HG03039 (cell line): ENCODE measurements at regions not wholly inside any gene's neighbourhood (a gene's known extent, or its start where the extent isn't known, plus 50 kb on each side); places are given as distances from the start of the nearest gene placed in this dataset.
"Not testable (repeated sequence)": the region's sequence is repeated elsewhere in the genome, so short reads cannot be mapped to it uniquely, and the experiment has no call there.

Experiments used
- ATAC-seq: cut with Tn5 transposase; IDR thresholded peaks from one replicate; pipeline ENCODE4 v1.9.1; 2021; ENCODE audit warnings: mild to moderate bottlenecking, moderate library complexity; ENCODE audit not compliant: unreplicated experiment

DNA sequence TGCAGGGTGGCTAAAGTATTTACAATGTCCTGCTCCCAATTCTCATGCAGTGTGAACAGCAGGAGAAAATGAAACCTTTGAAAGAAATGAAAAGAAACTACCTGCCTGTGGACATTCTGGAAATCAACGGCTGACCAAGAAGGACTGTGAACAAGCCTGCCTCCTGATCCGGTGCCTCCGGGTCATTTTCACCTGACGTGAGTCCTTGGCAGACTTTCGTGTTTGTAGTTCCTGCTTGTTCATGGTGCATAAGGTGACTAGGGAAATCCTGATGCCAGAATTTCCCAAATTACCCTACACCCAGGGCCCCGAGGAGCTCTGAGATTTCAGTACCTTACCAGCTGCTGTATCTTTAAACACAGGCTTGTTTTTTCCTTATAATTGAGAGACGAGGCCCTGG, 317.5 kb downstream of the TLE1 start:
- no peak for ATAC-seq

DNA sequence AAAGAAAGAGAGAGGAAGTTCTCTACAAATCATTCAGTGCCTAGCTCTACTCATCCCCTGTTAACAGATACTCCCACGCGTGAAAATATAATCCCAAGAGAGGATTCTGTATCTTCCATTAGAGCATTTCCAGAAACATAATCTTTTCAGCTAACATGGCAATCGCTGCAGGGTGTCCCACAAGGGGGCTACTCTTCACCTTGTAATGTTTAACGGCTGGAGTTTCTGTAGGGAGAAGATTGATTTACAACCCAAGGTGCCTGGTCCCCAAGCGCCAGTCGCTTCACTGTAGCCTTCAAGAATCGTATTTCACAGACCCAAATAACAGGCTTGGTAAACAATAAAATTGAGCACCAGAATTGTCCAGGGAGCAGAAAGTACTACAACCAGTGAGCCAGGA, 318.7 kb downstream of the TLE1 start:
- no peak for ATAC-seq

DNA sequence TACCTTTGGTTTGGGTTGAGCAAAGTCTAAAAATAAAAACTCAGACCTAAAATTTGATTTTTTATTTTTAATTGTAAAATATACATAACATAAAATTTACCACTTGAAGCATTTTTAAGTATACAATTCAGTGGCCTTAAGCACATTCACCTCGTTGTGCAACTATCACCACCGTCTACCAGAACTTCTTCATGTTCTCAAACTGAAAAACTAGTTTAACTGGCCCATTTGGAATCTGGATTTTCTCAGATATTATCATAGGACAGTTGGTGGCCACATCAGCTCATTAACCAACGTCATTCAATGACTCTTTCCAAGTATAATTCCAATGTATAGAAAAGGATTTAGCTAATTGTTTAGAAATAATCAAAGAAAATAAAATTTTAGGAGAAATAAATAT, 319.3 kb downstream of the TLE1 start:
- ATAC-seq, result no peak

DNA sequence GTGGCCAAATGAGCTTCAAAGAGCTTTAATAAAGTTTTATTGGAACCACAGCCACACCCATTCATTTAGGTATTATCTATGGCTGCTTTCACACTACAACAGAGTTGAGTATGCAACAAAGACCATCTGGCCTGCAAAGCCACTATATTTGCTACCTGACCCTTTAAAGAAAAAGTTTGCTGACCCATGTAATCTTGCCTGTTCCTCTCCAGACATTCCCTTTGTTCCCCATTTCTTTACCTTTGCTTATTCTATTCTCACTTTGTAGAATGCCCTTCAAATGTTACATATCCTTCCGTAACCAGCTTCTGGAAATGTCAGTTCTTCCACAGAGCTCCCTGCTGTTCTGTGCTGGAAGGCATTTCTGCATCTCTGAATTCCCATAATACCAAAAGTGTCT, 320.2 kb downstream of the TLE1 start:
- no peak for ATAC-seq

DNA sequence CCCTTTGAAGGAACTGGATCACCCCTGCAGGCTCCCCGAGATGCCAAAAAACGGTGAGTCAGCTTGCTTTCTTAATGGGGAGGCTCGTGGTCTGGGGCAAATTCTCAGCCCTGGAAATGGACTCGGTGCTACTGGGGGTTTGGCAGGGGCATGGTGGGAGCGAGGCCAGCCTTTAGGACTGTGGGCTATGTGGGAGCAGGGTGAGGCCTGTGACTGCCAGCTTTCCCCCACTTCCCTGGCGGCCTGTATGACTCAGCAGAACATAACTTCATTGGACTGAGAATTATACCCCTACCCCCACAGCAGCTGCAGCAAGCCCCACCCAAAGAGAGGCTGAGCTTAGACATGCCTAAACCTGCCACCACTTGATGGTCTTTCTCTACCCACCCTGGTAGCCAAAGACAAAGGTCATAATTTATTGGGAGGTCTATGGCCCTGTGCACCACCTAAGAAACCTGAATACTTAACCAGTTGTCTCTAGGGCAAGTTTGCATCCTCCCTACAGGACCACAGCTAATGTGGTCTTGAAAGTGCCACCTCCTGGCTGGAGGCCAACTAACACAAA, 325.3 kb downstream of the TLE1 start:
- no peak for ATAC-seq

DNA sequence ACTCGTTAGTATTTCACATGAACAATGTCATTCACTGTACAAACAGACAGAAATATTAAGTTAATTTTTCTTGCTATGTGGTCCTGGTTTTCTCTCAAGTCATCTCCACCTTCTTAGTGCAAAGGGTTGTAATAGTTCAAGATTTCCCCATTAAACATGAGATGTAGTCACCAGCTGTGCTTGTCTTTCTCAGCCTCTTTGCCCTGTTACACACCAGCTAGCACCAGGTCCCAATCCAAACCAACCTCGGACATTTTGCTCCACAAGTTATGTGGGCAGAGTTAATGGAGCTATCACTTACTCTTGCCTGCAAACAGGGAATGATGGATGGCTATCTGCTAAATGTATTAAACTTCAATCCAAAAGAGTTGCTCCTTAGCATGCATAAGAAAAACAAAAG, 328.1 kb downstream of the TLE1 start:
- no peak for ATAC-seq

DNA sequence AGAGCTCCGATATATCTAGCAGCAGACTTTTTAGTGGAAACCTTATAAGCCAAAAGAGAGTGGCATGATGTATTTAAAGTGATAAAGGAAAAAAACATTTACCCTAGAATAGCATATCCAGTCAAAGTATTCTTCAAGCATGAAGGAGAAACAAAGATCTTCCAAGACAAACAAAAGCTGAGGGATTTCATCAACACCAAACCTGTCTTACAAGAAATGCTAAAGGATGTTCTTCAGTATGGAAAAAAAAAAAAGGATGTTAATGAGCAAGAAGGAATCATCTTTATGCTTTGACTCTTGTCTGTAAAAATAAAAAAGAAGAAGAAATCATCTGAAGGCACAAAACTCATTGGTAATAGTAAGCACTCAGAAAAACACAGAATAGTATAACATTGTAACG, 338.2 kb downstream of the TLE1 start:
- no peak for ATAC-seq

DNA sequence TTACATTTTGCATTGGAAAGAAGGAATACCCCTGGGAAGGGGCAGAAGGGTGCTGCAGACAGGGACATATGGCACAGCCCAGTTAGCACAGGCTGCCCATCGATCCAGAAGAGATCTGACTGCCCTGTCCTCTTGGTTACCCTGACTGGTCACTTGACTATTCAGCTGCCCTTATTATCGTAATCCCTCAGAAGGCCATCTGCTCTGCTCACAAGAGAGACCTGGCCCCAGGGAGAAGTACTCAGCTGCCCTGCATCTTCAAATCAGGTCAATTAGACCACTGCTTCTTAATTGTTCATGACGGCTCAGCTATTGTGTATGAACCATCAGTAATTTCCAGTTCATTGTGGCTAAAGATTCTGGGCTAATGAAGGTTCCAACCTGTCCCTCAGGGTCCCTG, 345.0 kb downstream of the TLE1 start:
- no peak for ATAC-seq

DNA sequence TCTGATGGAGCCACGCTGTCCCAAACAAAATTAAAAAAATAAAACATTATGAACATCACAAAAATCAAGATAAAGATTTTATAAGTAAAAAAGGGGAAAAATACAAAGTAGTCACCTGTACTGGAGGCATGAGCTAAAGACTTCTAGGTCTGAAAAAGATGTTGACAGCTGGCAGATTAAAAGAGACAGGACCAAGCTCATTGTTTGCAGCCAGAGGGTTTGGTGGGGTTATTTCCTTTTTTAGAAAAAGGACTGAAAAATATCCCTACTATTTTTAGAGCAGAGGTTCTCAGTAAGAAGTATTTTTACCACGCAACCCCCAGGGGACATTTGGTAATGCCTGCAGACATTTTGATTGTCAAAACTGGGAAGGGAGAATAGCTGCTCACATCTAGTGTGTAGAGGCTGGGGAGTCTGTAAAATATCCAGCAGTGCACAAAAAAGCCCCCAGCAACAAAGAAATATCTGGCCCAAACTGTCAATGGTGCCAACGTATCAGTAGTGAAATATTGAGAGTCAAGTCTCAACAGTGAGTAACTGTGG, 353.4 kb downstream of the TLE1 start:
- ATAC-seq, result no peak

DNA sequence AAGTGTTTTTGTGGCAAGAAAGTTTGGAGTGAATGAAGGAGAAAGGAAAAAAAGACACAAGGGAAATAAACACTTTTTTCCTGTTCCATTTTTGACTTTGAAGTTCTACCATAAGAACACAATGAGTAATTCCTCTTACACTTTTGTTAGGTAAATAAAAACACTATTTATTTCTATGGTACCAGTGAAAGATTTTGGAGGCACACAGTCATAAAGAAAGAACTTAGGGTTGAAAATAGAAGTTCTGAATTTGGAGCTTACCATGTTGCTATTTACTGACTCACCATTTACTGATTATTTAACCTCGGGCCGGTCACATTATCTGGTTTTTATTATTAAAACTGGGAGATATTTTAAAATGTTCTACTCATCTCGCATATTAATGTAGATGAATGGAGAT, 367.8 kb downstream of the TLE1 start:
- no peak for ATAC-seq

DNA sequence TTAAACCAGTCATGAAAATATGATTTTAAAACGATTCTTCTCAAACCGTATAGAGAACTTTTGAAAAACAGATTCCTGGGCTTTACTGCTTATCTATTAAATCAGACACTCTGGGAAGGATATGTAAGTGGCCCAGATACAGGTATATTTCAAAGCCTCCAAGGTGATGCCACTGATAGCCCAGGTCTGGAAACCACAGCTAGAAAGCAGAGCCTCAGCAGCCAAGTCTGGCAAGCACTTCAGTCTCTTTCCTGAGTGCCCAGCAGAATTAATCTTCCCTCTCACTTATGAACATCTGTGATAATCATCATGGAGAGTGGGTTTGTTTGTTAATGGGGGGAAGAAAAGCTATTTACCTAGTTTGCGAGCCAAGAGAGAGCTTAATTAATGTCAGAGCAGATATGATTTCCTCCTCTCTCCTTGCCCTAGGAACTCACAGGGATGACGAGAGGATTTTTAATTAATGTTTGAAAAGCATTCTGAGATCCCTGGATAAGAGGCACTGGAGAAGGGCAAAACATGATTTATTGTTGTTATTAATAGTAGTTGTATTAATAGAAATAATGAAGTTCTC, 368.4 kb downstream of the TLE1 start:
- ATAC-seq, result no peak

DNA sequence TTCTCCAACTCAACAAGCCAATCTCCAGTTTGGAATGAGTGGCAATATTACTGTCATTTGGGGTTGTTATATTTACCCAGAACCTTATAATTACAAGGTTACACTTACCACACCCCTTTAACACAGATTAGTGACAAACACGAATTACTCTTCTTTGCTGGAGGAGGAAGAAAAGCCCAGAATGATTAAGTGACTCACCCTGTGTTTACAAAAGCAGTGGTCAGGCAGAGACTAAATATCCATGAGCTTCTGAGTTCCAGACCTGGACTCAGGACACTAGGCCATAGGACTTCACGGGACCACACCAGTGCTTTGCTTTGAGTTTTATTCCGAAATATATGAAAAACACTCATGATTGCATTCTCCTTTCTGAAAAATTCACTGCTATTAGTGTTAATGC, 370.8 kb downstream of the TLE1 start:
- ATAC-seq, result no peak

DNA sequence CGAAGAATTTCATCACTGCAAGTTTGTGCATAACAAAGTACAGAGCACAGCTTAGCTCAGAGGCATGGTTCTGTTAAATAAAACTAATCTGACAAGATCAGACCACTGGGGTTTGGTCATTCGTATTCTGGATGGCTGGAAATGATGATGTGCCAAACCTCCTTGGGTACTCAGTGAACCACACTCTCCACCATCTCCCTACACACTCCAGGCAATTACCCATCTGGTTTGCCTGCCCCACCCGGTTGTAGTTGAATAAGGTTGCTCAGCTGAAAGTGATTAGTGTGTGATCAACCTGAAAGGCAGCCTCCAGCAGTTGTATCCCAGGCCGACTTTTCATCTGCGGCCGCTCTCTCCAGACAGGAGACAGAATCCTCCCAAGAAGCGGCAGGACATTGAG, 371.4 kb downstream of the TLE1 start:
- no peak for ATAC-seq

DNA sequence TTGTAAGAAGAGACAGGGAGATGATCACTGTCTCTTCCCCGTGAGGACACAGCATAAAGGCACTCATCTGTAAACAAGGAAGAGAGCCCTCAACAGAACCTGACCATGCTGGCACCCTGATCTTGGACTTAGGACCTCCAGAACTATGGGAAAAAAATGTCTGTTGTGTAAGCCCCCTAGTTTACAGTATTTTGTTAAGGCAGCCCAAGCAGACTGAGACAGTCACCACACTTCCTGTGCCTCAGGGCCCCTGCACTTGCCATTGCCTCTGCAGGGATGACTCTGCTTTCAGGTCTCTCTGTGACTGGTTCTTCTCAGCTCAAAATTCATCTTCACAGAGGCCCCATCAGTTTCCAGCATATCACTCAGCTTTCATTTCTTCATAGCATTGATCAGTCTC, 372.1 kb downstream of the TLE1 start:
- no peak for ATAC-seq

DNA sequence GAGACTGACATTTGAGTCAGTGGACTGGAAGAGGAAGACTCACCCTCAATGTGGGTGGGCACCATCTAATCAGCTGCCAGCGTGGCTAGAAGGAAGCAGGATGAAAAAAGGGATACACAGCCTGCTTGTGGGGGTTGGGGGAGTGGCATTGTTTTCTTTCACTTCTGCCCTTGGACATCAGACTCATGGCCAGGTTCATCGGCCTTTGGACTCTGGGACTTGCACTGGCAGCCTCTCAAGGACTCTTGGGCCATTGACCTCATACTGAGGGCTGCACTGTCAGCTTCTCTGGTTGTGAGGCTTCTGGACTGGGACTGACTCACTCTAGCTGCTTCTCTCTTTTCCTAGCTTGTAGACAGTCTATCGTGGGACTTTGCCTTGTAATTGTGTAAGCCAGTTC, 374.9 kb downstream of the TLE1 start:
- ATAC-seq, result no peak

DNA sequence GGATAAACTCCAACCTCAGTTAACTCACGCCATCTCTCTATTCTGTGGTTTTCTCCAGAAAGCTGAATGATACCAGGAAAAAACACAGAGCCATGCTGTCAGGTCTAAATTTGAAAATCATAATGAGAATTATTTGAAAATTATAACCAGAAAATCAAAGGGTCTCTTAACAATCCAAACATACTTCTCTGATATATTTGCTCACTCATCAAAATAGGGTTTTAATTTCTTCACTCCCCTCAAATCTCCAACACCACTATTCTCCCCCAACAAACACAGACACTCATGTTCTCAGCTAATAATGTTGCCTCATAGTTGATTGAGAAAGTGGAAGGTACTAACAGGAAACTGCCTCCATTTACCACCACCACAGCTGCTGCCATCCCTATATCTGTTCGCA, 375.5 kb downstream of the TLE1 start:
- ATAC-seq, result no peak

DNA sequence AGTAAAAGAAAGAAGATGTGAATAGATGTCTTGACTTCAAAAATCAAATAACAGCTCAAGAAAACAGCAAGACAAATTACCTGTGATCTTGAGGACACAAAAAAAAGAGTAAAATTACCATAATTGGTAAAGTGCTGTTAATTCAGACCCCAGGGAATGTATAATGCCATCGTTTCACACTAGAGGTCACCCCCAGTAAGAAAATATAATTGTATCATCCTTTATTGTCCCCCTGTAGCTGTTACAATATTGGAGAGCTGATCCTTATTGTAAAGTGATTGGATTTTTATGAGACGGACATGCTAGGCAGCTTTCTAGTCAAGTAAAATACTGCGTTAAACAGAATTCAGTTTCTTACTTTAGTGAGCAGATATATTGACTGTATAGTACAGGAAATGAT, 377.0 kb downstream of the TLE1 start:
- ATAC-seq, result no peak

DNA sequence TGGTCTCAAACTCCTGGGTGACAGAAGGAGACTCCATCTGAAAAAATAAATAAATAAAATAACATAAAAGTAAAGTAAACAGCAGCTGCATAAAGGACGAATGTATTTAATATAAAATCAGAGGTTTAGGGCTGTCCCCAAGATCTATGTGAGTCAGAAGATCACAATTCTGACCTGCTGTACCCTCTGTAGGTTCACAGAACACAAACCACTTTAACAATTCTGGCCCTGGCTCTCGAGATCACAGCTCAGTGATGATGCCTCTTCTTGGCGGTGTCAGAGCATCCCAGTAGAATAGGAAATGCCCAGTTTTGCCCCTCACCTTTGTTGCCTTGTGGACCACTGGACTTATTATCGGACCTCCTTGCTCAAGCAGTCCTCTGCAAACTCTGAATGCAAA, 380.9 kb downstream of the TLE1 start:
- no peak for ATAC-seq

DNA sequence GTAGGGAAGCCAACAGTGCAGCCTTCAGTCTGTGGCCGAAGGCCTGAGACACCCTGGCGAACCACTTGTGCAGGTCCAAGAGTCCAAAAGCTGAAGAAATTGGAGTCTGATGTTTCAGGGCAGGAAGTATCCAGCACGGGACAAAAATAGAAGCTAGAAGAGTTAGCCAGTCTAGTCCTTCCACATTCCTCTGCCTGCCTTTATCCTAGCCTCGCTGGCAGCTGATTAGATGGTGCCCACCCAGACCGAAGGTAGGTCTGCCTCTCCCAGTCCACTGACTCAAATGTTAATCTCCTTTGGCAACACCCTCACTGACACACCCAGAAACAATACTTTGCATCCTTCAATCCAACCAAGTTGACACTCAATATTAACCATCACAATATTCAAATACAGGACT, 381.6 kb downstream of the TLE1 start:
- ATAC-seq, result not testable (repeated sequence)

DNA sequence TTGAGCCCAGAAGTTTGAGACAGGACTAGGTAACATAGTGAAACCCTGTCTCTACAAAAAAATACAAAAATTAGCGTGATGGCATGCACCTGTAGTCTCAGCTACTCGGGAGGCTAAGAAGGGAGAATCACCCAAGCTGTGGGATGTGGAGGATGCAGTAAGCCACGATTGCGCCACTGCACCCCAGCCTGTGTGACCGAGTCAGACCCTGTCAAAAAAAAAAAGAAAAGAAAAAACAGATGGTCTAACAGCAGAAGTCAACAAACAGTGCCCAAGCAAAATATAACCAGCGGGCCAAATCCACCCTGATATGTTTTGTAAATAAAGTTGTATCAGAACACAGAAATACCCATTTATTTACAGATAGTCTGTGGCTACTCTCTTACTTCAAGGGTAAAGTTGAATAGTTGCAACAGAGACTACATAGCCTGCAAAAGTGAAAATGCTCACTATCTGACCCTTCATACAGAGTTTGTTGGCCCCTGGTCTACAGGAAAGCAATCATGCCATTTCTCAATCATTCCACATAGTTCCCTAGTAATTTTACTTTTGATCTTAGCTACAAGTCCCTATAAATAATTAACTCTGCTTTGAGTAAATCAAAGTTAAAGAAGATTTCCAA, 383.7 kb downstream of the TLE1 start:
- ATAC-seq, result no peak

DNA sequence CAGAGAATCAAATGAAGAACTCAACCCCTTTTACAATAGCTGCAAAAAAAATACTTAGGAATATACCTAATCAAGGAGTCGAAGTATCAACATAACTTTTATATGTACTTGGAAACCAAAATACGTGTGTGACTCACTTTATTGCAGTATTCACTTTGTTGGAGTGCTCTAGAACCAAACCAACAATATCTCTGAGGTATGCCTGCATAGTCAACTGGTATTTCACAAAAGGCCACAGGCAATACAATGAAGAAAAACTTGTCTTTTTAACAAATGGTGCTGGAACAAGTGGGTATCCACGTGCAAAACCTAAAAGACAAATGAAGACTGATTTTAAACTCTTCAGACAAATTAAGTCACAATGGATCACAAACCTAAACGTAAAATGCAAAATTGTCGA, 385.7 kb downstream of the TLE1 start:
- ATAC-seq, result no peak

DNA sequence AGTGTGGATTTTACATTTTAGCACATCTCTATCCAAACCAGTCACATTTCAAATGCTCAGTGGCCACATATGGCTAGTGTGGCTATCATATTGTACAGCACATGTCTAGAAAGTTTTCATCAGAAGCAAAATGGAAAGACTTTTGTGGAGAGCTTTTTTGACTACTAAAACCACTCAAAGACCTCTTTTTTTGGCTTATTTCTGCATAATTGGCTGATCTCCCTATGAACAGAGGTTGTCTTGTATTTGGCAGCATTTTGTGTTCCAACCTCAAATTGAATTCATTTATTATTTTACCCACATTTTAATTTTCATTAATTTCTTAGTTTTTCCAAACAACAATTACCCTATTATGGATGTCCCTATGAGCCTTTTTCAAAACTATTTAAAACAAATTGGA, 395.7 kb downstream of the TLE1 start:
- no peak for ATAC-seq
